ENCODE measurements at regions not wholly inside any gene's neighbourhood (a gene's known extent, or its start where the extent isn't known, plus 50 kb on each side); places are given as distances from the start of the nearest gene placed in this dataset.

- no peak for DNase-seq (ENCODE audit: low spot score)
- no peaks in the 10 kb centered on the region for H3K36me3 ChIP-seq (replicated peaks; ENCODE audit: insufficient read depth, low read depth)
- no peak overlapping the region for H3K4me3 ChIP-seq
- no peaks in the 10 kb centered on the region for H3K9me2 ChIP-seq (replicated peaks; ENCODE audit: insufficient read depth)
- 91% methylated on average over 2 of the region's 2 CpGs for WGBS (ENCODE audit: low lambda C conversion rate, missing lambda C conversion rate)
- H4K20me1 ChIP-seq (ENCODE audit: insufficient read depth, poor library complexity, severe bottlenecking), result no peaks in the 10 kb centered on the region
- no peak overlapping the region for H2AFZ ChIP-seq
- H3K79me2 ChIP-seq, result no peaks in the 10 kb centered on the region
- no peak overlapping the region for H3K27ac ChIP-seq
- TF ChIP-seq EZH2phosphoT487 (IDR thresholded peaks at IDR 0.05; ENCODE audit: low read depth, severe bottlenecking, unreplicated experiment), result no peak
- TF ChIP-seq EZH2 (IDR thresholded peaks at IDR 0.05; ENCODE audit: borderline replicate concordance), result no peak
- no peak for TF ChIP-seq CTCF (IDR thresholded peaks at IDR 0.05; ENCODE audit: poor library complexity)
- no peak overlapping the region for H3K4me2 ChIP-seq
- H3K27me3 ChIP-seq, result no peaks in the 10 kb centered on the region
- H3K4me1 ChIP-seq (ENCODE audit: insufficient read depth), result no peaks in the 10 kb centered on the region
- no peaks in the 10 kb centered on the region for H3K9me3 ChIP-seq (ENCODE audit: low read depth)
Measured at GRCh38 chr6:80679992-80680391, 573.5 kb downstream of the BCKDHB start.

- H3K27me3 ChIP-seq, result no peaks in the 10 kb centered on the region
- H3K4me2 ChIP-seq, result no peak overlapping the region
- H3K9me3 ChIP-seq (ENCODE audit: low read depth), result no peaks in the 10 kb centered on the region
- TF ChIP-seq EZH2phosphoT487 (IDR thresholded peaks at IDR 0.05; ENCODE audit: low read depth, severe bottlenecking, unreplicated experiment) (no peak), EZH2 (IDR thresholded peaks at IDR 0.05; ENCODE audit: borderline replicate concordance) (no peak), CTCF (IDR thresholded peaks at IDR 0.05; ENCODE audit: poor library complexity) (no peak)
- H4K20me1 ChIP-seq (ENCODE audit: insufficient read depth, poor library complexity, severe bottlenecking), result no peaks in the 10 kb centered on the region
- WGBS (ENCODE audit: low lambda C conversion rate, missing lambda C conversion rate), result 83% methylated on average over 3 of the region's 3 CpGs
- no peak overlapping the region for H3K4me3 ChIP-seq
- no peaks in the 10 kb centered on the region for H3K36me3 ChIP-seq (replicated peaks; ENCODE audit: insufficient read depth, low read depth)
- H3K79me2 ChIP-seq, result no peaks in the 10 kb centered on the region
- no peaks in the 10 kb centered on the region for H3K9me2 ChIP-seq (replicated peaks; ENCODE audit: insufficient read depth)
- no peaks in the 10 kb centered on the region for H3K4me1 ChIP-seq (ENCODE audit: insufficient read depth)
- H2AFZ ChIP-seq, result no peak overlapping the region
- DNase-seq (ENCODE audit: low spot score), result no peak
- no peak overlapping the region for H3K27ac ChIP-seq
Measured at GRCh38 chr6:80676386-80676785, 569.9 kb downstream of the BCKDHB start.

- DNase-seq (ENCODE audit: low spot score), result peak; percentile 6
- Histone ChIP-seq H3K27ac (no peak overlapping the region), H4K20me1 (ENCODE audit: insufficient read depth, poor library complexity, severe bottlenecking) (no peaks in the 10 kb centered on the region), H3K9me2 (replicated peaks; ENCODE audit: insufficient read depth) (no peaks in the 10 kb centered on the region), H3K27me3 (no peaks in the 10 kb centered on the region), H3K4me3 (no peak overlapping the region), H3K4me1 (ENCODE audit: insufficient read depth) (no peaks in the 10 kb centered on the region), H3K36me3 (replicated peaks; ENCODE audit: insufficient read depth, low read depth) (no peaks in the 10 kb centered on the region), H3K4me2 (no peak overlapping the region), H3K79me2 (no peaks in the 10 kb centered on the region), H2AFZ (no peak overlapping the region), H3K9me3 (ENCODE audit: low read depth) (no peaks in the 10 kb centered on the region)
- no peak for TF ChIP-seq EZH2phosphoT487 (IDR thresholded peaks at IDR 0.05; ENCODE audit: low read depth, severe bottlenecking, unreplicated experiment)
- no peak for TF ChIP-seq CTCF (IDR thresholded peaks at IDR 0.05; ENCODE audit: poor library complexity)
- TF ChIP-seq EZH2 (IDR thresholded peaks at IDR 0.05; ENCODE audit: borderline replicate concordance), result no peak
- 39% methylated on average over 1 of the region's 1 CpG for WGBS (ENCODE audit: low lambda C conversion rate, missing lambda C conversion rate)
Measured at GRCh38 chr6:80674669-80675068, 568.2 kb downstream of the BCKDHB start.

- DNase-seq (ENCODE audit: low spot score), result no peak
- Histone ChIP-seq H3K36me3 (replicated peaks; ENCODE audit: insufficient read depth, low read depth) (no peaks in the 10 kb centered on the region), H3K4me3 (no peak overlapping the region), H3K27me3 (no peaks in the 10 kb centered on the region), H4K20me1 (ENCODE audit: insufficient read depth, poor library complexity, severe bottlenecking) (no peaks in the 10 kb centered on the region), H3K4me1 (ENCODE audit: insufficient read depth) (no peaks in the 10 kb centered on the region), H3K9me3 (ENCODE audit: low read depth) (no peaks in the 10 kb centered on the region), H3K4me2 (no peak overlapping the region), H2AFZ (no peak overlapping the region), H3K9me2 (replicated peaks; ENCODE audit: insufficient read depth) (no peaks in the 10 kb centered on the region), H3K79me2 (no peaks in the 10 kb centered on the region), H3K27ac (no peak overlapping the region)
- TF ChIP-seq EZH2 (IDR thresholded peaks at IDR 0.05; ENCODE audit: borderline replicate concordance), result no peak
- no peak for TF ChIP-seq EZH2phosphoT487 (IDR thresholded peaks at IDR 0.05; ENCODE audit: low read depth, severe bottlenecking, unreplicated experiment)
- TF ChIP-seq CTCF (IDR thresholded peaks at IDR 0.05; ENCODE audit: poor library complexity), result no peak
Measured at GRCh38 chr6:80673367-80673766, 566.9 kb downstream of the BCKDHB start.

Measured in hepatocyte (in vitro differentiated cells).